ENCODE measurements at regions not wholly inside any gene's neighbourhood (a gene's known extent, or its start where the extent isn't known, plus 50 kb on each side); places are given as distances from the start of the nearest gene placed in this dataset.

GRCh38 chr18:54750350-54750749, 77.9 kb upstream of the RAB27B start:
- Histone ChIP-seq H3K4me1 (ENCODE audit: control insufficient read depth in 4 of 4, insufficient read depth in 4 of 4, low read length in 3 of 4) (no peaks in the 10 kb centered on the region), H3K36me3 (ENCODE audit: control insufficient read depth in 4 of 4, insufficient read depth in 3 of 4, low read depth in 1 of 4, low read length in 3 of 4) (no peaks in the 10 kb centered on the region), H3K9ac (ENCODE audit: low read depth in 1 of 2, low read length in 2 of 2) (no peak overlapping the region), H3K9me3 (ENCODE audit: control insufficient read depth in 4 of 4, low read length in 3 of 4) (no peaks in the 10 kb centered on the region), H3K27me3 (ENCODE audit: control insufficient read depth in 4 of 4, insufficient read depth in 4 of 4, low read length in 3 of 4) (no peaks in the 10 kb centered on the region), H3K4me3 (ENCODE audit: low read depth in 1 of 3, low read length in 3 of 3) (no peak overlapping the region), H3K27ac (ENCODE audit: low read depth in 1 of 2, low read length in 2 of 2) (no peak overlapping the region)
- no peak for DNase-seq (ENCODE audit: low spot score)
- 48% methylated on average over 2 of the region's 2 CpGs for WGBS
- no peak for TF ChIP-seq TAF1 (conservative IDR thresholded peaks at IDR 0.05)
- TF ChIP-seq HNF4A (conservative IDR thresholded peaks at IDR 0.05): no peak
- TF ChIP-seq ATF3 (IDR thresholded peaks at IDR 0.05): no peak
- TF ChIP-seq HNF4G (IDR thresholded peaks at IDR 0.05): no peak
- TF ChIP-seq JUND (IDR thresholded peaks at IDR 0.05): no peak
- TF ChIP-seq CTCF (IDR thresholded peaks at IDR 0.05; ENCODE audit: low read depth, low read length, missing input control): no peak
- TF ChIP-seq MAX (IDR thresholded peaks at IDR 0.05): no peak
- no peak for TF ChIP-seq YY1 (IDR thresholded peaks at IDR 0.05)

- H3K4me1 ChIP-seq (ENCODE audit: control insufficient read depth in 4 of 4, insufficient read depth in 4 of 4, low read length in 3 of 4): no peaks in the 10 kb centered on the region
- TF ChIP-seq RAD21 (IDR thresholded peaks at IDR 0.05): no peak
- TF ChIP-seq HNF4G (IDR thresholded peaks at IDR 0.05): no peak
- TF ChIP-seq CTCF (IDR thresholded peaks at IDR 0.05; ENCODE audit: low read depth, low read length, missing input control): no peak
- no peak for TF ChIP-seq YY1 (IDR thresholded peaks at IDR 0.05)
- TF ChIP-seq FOXA1 (IDR thresholded peaks at IDR 0.05): no peak
- TF ChIP-seq GABPA (IDR thresholded peaks at IDR 0.05 in 1 of 2, conservative IDR thresholded peaks at IDR 0.05 in 1 of 2): no peak
- no peak for TF ChIP-seq REST (IDR thresholded peaks at IDR 0.05)
- no peak for TF ChIP-seq TAF1 (conservative IDR thresholded peaks at IDR 0.05)
- TF ChIP-seq ATF3 (IDR thresholded peaks at IDR 0.05): no peak
- TF ChIP-seq EGR1 (IDR thresholded peaks at IDR 0.05; ENCODE audit: low read depth in 2 of 2): no peak
- no peak for TF ChIP-seq ZBTB33 (IDR thresholded peaks at IDR 0.05)
- TF ChIP-seq NR2F2 (IDR thresholded peaks at IDR 0.05): no peak
- TF ChIP-seq MAX (IDR thresholded peaks at IDR 0.05): no peak
- TF ChIP-seq JUND (IDR thresholded peaks at IDR 0.05): no peak
- no peak for TF ChIP-seq RXRA (IDR thresholded peaks at IDR 0.05)
- TF ChIP-seq FOXA2 (IDR thresholded peaks at IDR 0.05): no peak
- no peak for TF ChIP-seq HNF4A (conservative IDR thresholded peaks at IDR 0.05)
- no peak for TF ChIP-seq SP1 (IDR thresholded peaks at IDR 0.05)
- WGBS: 80% methylated on average over 3 of the region's 3 CpGs
Observed at GRCh38 chr18:54752185-54752584, 76.1 kb upstream of the RAB27B start.

More at GRCh38 chr18:54752185-54752584, 76.1 kb upstream of the RAB27B start:
- DNase-seq (ENCODE audit: low spot score): no peak
- no peak overlapping the region for H3K27ac ChIP-seq (ENCODE audit: low read depth in 1 of 2, low read length in 2 of 2)
- no peak overlapping the region for H3K4me3 ChIP-seq (ENCODE audit: low read depth in 1 of 3, low read length in 3 of 3)
- no peaks in the 10 kb centered on the region for H3K9me3 ChIP-seq (ENCODE audit: control insufficient read depth in 4 of 4, low read length in 3 of 4)
- H3K36me3 ChIP-seq (ENCODE audit: control insufficient read depth in 4 of 4, insufficient read depth in 3 of 4, low read depth in 1 of 4, low read length in 3 of 4): no peaks in the 10 kb centered on the region
- H3K27me3 ChIP-seq (ENCODE audit: control insufficient read depth in 4 of 4, insufficient read depth in 4 of 4, low read length in 3 of 4): no peaks in the 10 kb centered on the region
- no peak overlapping the region for H3K9ac ChIP-seq (ENCODE audit: low read depth in 1 of 2, low read length in 2 of 2)

Measured in liver (tissue), 8 donors.